Kidney tubule cell (primary cell): ENCODE measurements at regions not wholly inside any gene's neighbourhood (a gene's known extent, or its start where the extent isn't known, plus 50 kb on each side); places are given as distances from the start of the nearest gene placed in this dataset.

Experiments used
- DNase-seq: peaks from one replicate; pipeline ENCODE4 v3.0.0-alpha.2; 2018; ENCODE audit warnings: low spot score

- peak; percentile 12 for DNase-seq
These were observed 105.3 kb downstream of the TSN start for GRCh38 chr2:121860758-121861227.

- peak; percentile 15 for DNase-seq
These were observed 106.8 kb downstream of the TSN start for GRCh38 chr2:121862286-121862685.

- DNase-seq, result no peak
These were observed 110.5 kb downstream of the TSN start for GRCh38 chr2:121865914-121866313.

GRCh38 chr2:121866789-121867188 lies 111.3 kb downstream of the TSN start:
- DNase-seq, result peak; percentile 12

- no peak for DNase-seq
These were observed 113.2 kb downstream of the TSN start for GRCh38 chr2:121868652-121869051.

- no peak for DNase-seq
These were observed 113.9 kb downstream of the TSN start for GRCh38 chr2:121869363-121869762.

GRCh38 chr2:121869873-121870272 lies 114.4 kb downstream of the TSN start:
- DNase-seq, result no peak

GRCh38 chr2:121872651-121873050 lies 117.2 kb downstream of the TSN start:
- no peak for DNase-seq

GRCh38 chr2:121873864-121874263 lies 118.4 kb downstream of the TSN start:
- DNase-seq, result no peak

GRCh38 chr2:121875585-121876185 lies 120.2 kb downstream of the TSN start:
- no peak for DNase-seq

GRCh38 chr2:121877366-121877765 lies 121.9 kb downstream of the TSN start:
- no peak for DNase-seq

- DNase-seq, result no peak
These were observed 124.8 kb downstream of the TSN start for GRCh38 chr2:121880283-121880682.

GRCh38 chr2:121881038-121881437 lies 125.6 kb downstream of the TSN start:
- no peak for DNase-seq

- DNase-seq, result no peak
These were observed 126.5 kb downstream of the TSN start for GRCh38 chr2:121881950-121882349.

- no peak for DNase-seq
These were observed 128.6 kb downstream of the TSN start for GRCh38 chr2:121884078-121884477.

GRCh38 chr2:121884511-121884921 lies 129.1 kb downstream of the TSN start:
- no peak for DNase-seq

- DNase-seq, result no peak
These were observed 130.6 kb downstream of the TSN start for GRCh38 chr2:121886059-121886458.

- DNase-seq, result no peak
These were observed 132.2 kb downstream of the TSN start for GRCh38 chr2:121887513-121888188.

GRCh38 chr2:121888189-121888557 lies 132.7 kb downstream of the TSN start:
- DNase-seq, result peak; percentile 21

- DNase-seq, result no peak
These were observed 134.6 kb downstream of the TSN start for GRCh38 chr2:121890041-121890440.

GRCh38 chr2:121895723-121896571 lies 140.5 kb downstream of the TSN start:
- no peak for DNase-seq

GRCh38 chr2:121897335-121897970 lies 142.0 kb downstream of the TSN start:
- DNase-seq, result peak; percentile 58
